OCI-LY1 (cell line): ENCODE measurements at regions not wholly inside any gene's neighbourhood (a gene's known extent, or its start where the extent isn't known, plus 50 kb on each side); places are given as distances from the start of the nearest gene placed in this dataset.

Experiments used
- EZH2 ChIP-seq: fragments of 200-600 bp; sonication (generic), shearing (Covaris generic); IDR thresholded peaks from 2 replicates; pipeline ENCODE4 v1.8.0; 2017; ENCODE audit warnings: borderline replicate concordance, mixed run types, mild to moderate bottlenecking, antibody characterized with exemption, low read length, moderate library complexity, mixed read lengths
- TF ChIP-seq, protein P1 (sequence below): fragments of 200-600 bp; sonication (generic), shearing (Covaris generic); IDR thresholded peaks from 2 replicates; pipeline ENCODE4 v1.5.1; 2017; ENCODE audit warnings: mild to moderate bottlenecking, antibody characterized with exemption, low read length, moderate library complexity, mixed read lengths

DNA sequence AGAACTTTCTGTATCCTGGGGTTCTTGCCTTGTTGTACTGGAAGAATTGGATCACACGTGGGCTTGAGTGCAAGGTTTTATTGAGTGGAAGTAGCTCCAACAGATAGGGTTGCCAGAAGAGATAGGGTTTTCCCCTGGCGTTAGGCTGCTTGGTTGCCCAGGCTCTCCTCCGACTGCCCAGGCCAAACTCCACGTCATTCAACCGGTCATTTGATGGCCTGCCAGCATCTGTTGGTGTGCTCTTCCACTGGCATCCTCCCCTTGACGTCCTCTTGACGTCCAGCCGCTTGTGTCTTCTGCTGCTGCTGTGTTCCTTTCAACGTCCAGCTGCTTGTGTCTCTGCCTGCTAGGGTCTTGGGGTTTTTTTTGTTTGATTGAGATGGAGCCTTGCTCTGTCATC is 111.2 kb upstream of the XIST start:
- TF ChIP-seq, protein P1, sequence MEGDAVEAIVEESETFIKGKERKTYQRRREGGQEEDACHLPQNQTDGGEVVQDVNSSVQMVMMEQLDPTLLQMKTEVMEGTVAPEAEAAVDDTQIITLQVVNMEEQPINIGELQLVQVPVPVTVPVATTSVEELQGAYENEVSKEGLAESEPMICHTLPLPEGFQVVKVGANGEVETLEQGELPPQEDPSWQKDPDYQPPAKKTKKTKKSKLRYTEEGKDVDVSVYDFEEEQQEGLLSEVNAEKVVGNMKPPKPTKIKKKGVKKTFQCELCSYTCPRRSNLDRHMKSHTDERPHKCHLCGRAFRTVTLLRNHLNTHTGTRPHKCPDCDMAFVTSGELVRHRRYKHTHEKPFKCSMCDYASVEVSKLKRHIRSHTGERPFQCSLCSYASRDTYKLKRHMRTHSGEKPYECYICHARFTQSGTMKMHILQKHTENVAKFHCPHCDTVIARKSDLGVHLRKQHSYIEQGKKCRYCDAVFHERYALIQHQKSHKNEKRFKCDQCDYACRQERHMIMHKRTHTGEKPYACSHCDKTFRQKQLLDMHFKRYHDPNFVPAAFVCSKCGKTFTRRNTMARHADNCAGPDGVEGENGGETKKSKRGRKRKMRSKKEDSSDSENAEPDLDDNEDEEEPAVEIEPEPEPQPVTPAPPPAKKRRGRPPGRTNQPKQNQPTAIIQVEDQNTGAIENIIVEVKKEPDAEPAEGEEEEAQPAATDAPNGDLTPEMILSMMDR, result no peak
- no peak for TF ChIP-seq EZH2
